ENCODE measurements at regions not wholly inside any gene's neighbourhood (a gene's known extent, or its start where the extent isn't known, plus 50 kb on each side); places are given as distances from the start of the nearest gene placed in this dataset.
"Not testable (repeated sequence)": the region's sequence is repeated elsewhere in the genome, so short reads cannot be mapped to it uniquely, and the experiment has no call there.

GRCh38 chr13:50228527-50228926 lies 213.3 kb downstream of the KCNRG start:
- no peak overlapping the region for H3K27ac ChIP-seq (ENCODE audit: low read depth, low read length)
- H3K4me1 ChIP-seq (ENCODE audit: control insufficient read depth, insufficient read depth, low read length) = peaks cover 8% of the 10 kb centered on the region; the same call in 1 of the 2 replicates
- no peak overlapping the region for H3K4me3 ChIP-seq (ENCODE audit: low read depth, low read length)
- H3K36me3 ChIP-seq (ENCODE audit: control insufficient read depth, insufficient read depth, low read length) = no peaks in the 10 kb centered on the region
- no peaks in the 10 kb centered on the region for H3K27me3 ChIP-seq (ENCODE audit: control insufficient read depth, insufficient read depth, low read length)
- H3K9ac ChIP-seq (ENCODE audit: low read depth, low read length) = no peak overlapping the region
- no peaks in the 10 kb centered on the region for H3K9me3 ChIP-seq (ENCODE audit: control insufficient read depth, insufficient read depth, low read length)

DNA sequence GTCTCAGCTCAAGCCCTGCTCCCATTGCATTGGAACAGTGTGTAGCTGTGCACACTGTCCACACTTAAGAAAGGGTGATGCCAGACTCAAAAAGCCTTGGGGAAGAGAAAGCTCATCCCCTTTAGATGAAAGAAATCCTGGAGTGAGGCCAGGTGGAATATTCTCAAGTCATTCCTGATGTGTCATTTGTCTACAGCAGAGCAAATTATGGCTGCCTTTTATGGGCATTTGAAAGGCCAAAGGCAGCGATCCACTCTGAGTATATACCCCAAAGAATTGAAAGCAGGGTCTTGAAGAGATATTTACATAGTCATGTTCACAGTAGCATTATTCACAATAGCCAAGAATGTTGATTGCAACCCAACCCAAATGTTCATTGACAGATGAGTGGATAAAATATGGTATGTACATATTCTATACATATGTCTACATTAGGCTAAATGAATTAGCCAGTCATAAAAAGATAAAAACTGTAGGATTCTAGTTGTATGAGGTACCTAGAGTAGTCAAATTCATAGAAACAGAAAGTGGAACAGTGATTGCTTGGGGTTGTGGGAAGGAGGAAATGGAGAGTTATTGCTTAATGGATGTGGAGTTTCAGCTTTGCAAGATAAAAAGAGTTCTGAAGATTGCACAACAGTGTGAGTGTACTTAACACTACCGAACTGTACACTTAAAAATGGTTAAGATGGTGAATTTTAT lies 214.9 kb downstream of the KCNRG start:
- Histone ChIP-seq H3K27me3 (ENCODE audit: control insufficient read depth, insufficient read depth, low read length) (no peaks in the 10 kb centered on the region), H3K4me1 (ENCODE audit: control insufficient read depth, insufficient read depth, low read length) (peaks cover 8% of the 10 kb centered on the region; the same call in 1 of the 2 replicates), H3K9me3 (ENCODE audit: control insufficient read depth, insufficient read depth, low read length) (no peaks in the 10 kb centered on the region), H3K36me3 (ENCODE audit: control insufficient read depth, insufficient read depth, low read length) (no peaks in the 10 kb centered on the region), H3K9ac (ENCODE audit: low read depth, low read length) (no peak overlapping the region), H3K4me3 (ENCODE audit: low read depth, low read length) (no peak overlapping the region), H3K27ac (ENCODE audit: low read depth, low read length) (no peak overlapping the region)

GRCh38 chr13:50230662-50230978 lies 215.4 kb downstream of the KCNRG start:
- Histone ChIP-seq H3K9ac (ENCODE audit: low read depth, low read length) (no peak overlapping the region), H3K27ac (ENCODE audit: low read depth, low read length) (no peak overlapping the region)

GRCh38 chr13:50233574-50233973 lies 218.3 kb downstream of the KCNRG start:
- H3K4me1 ChIP-seq (ENCODE audit: control insufficient read depth, insufficient read depth, low read length); H3K27ac ChIP-seq (ENCODE audit: low read depth, low read length); H3K4me3 ChIP-seq (ENCODE audit: low read depth, low read length); H3K36me3 ChIP-seq (ENCODE audit: control insufficient read depth, insufficient read depth, low read length); H3K9ac ChIP-seq (ENCODE audit: low read depth, low read length); H3K27me3 ChIP-seq (ENCODE audit: control insufficient read depth, insufficient read depth, low read length); H3K9me3 ChIP-seq (ENCODE audit: control insufficient read depth, insufficient read depth, low read length): not testable (repeated sequence)

More at GRCh38 chr13:50230662-50230978, 215.4 kb downstream of the KCNRG start:
- Histone ChIP-seq H3K36me3 (ENCODE audit: control insufficient read depth, insufficient read depth, low read length) (no peaks in the 10 kb centered on the region), H3K27me3 (ENCODE audit: control insufficient read depth, insufficient read depth, low read length) (no peaks in the 10 kb centered on the region), H3K4me1 (ENCODE audit: control insufficient read depth, insufficient read depth, low read length) (peaks cover 8% of the 10 kb centered on the region; the same call in 1 of the 2 replicates), H3K4me3 (ENCODE audit: low read depth, low read length) (no peak overlapping the region), H3K9me3 (ENCODE audit: control insufficient read depth, insufficient read depth, low read length) (no peaks in the 10 kb centered on the region)

GRCh38 chr13:50235604-50236342 lies 220.5 kb downstream of the KCNRG start:
- H3K36me3 ChIP-seq (ENCODE audit: control insufficient read depth, insufficient read depth, low read length) = no peaks in the 10 kb centered on the region
- H3K4me1 ChIP-seq (ENCODE audit: control insufficient read depth, insufficient read depth, low read length) = peaks cover 6% of the 10 kb centered on the region
- no peaks in the 10 kb centered on the region for H3K9me3 ChIP-seq (ENCODE audit: control insufficient read depth, insufficient read depth, low read length)
- no peak overlapping the region for H3K4me3 ChIP-seq (ENCODE audit: low read depth, low read length)
- no peaks in the 10 kb centered on the region for H3K27me3 ChIP-seq (ENCODE audit: control insufficient read depth, insufficient read depth, low read length)
- H3K27ac ChIP-seq (ENCODE audit: low read depth, low read length) = no peak overlapping the region
- no peak overlapping the region for H3K9ac ChIP-seq (ENCODE audit: low read depth, low read length)

DNA sequence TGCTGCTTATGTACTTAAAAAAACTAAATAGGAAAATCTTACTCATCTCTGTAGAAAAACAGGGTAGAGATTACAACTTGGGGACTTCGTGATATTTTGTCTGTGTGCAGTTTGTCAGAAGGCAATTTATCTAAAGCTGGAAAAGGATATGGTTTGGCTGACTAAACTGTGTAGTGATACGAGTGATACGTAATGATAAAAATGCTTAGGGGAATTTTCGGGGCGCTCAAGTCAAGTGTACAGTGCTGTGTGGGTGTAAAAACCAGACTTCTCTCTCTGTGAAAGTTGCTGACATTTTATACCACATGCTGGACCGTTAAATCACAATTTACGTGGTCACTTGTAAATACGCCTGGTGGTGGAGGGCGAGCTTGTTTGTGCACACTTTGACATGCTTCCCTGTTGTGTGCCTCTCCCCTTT lies 221.7 kb downstream of the KCNRG start:
- peaks cover 6% of the 10 kb centered on the region for H3K4me1 ChIP-seq (ENCODE audit: control insufficient read depth, insufficient read depth, low read length)
- H3K36me3 ChIP-seq (ENCODE audit: control insufficient read depth, insufficient read depth, low read length) = no peaks in the 10 kb centered on the region
- H3K9me3 ChIP-seq (ENCODE audit: control insufficient read depth, insufficient read depth, low read length) = no peaks in the 10 kb centered on the region
- no peaks in the 10 kb centered on the region for H3K27me3 ChIP-seq (ENCODE audit: control insufficient read depth, insufficient read depth, low read length)
- no peak overlapping the region for H3K9ac ChIP-seq (ENCODE audit: low read depth, low read length)
- no peak overlapping the region for H3K4me3 ChIP-seq (ENCODE audit: low read depth, low read length)
- no peak overlapping the region for H3K27ac ChIP-seq (ENCODE audit: low read depth, low read length)

GRCh38 chr13:50238922-50239321 lies 223.7 kb downstream of the KCNRG start:
- no peaks in the 10 kb centered on the region for H3K36me3 ChIP-seq (ENCODE audit: control insufficient read depth, insufficient read depth, low read length)
- H3K27ac ChIP-seq (ENCODE audit: low read depth, low read length) = no peak overlapping the region
- no peak overlapping the region for H3K4me3 ChIP-seq (ENCODE audit: low read depth, low read length)
- no peaks in the 10 kb centered on the region for H3K27me3 ChIP-seq (ENCODE audit: control insufficient read depth, insufficient read depth, low read length)
- peaks cover 6% of the 10 kb centered on the region for H3K4me1 ChIP-seq (ENCODE audit: control insufficient read depth, insufficient read depth, low read length)
- no peak overlapping the region for H3K9ac ChIP-seq (ENCODE audit: low read depth, low read length)
- H3K9me3 ChIP-seq (ENCODE audit: control insufficient read depth, insufficient read depth, low read length) = no peaks in the 10 kb centered on the region

DNA sequence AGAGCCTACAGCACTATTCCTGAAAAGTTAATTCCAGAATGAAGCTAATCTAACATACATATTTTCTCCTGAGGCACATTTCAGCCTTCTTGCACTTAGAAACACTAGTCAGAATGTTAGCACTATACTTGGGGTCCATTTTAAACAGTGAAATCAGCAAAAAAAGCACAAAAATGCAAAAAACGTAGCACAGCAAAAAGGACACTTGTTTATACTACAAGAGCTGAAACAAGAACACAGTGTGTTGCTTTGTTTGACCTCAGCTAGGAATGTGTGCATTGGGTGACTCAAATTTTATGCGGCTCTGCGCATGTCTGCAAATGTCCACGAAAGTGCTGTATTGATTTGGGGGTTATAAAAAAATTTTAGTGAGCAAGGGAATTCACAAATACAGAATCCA lies 226.2 kb downstream of the KCNRG start:
- H3K9ac ChIP-seq (ENCODE audit: low read depth, low read length) = no peak overlapping the region
- H3K4me3 ChIP-seq (ENCODE audit: low read depth, low read length) = no peak overlapping the region
- no peaks in the 10 kb centered on the region for H3K9me3 ChIP-seq (ENCODE audit: control insufficient read depth, insufficient read depth, low read length)
- no peaks in the 10 kb centered on the region for H3K4me1 ChIP-seq (ENCODE audit: control insufficient read depth, insufficient read depth, low read length)
- H3K27me3 ChIP-seq (ENCODE audit: control insufficient read depth, insufficient read depth, low read length) = no peaks in the 10 kb centered on the region
- no peak overlapping the region for H3K27ac ChIP-seq (ENCODE audit: low read depth, low read length)
- no peaks in the 10 kb centered on the region for H3K36me3 ChIP-seq (ENCODE audit: control insufficient read depth, insufficient read depth, low read length)

DNA sequence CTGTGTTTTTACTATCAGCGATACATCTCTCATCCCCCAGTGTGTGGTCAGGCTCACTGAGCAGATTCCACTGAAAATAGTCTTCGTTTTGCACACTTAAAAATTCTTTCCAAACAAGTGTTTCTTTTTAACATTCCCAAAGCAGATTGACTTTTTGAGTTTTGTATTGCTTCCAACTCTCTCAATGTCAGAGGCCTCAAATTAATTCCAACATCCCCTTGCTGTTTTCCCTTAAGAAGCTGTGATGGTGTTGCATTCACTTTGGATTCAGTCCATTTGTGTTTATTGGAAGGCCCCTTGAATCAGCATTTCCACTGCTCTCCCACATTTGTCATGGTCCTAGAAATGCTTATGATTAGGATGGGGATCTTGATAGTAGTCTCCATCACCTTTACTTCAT lies 228.7 kb downstream of the KCNRG start:
- Histone ChIP-seq H3K27me3 (ENCODE audit: control insufficient read depth, insufficient read depth, low read length) (no peaks in the 10 kb centered on the region), H3K4me3 (ENCODE audit: low read depth, low read length) (no peak overlapping the region), H3K36me3 (ENCODE audit: control insufficient read depth, insufficient read depth, low read length) (no peaks in the 10 kb centered on the region), H3K9ac (ENCODE audit: low read depth, low read length) (no peak overlapping the region), H3K9me3 (ENCODE audit: control insufficient read depth, insufficient read depth, low read length) (no peaks in the 10 kb centered on the region), H3K4me1 (ENCODE audit: control insufficient read depth, insufficient read depth, low read length) (0 out of 2 replicates have a peak, but pooled peaks cover 3% of the 10 kb centered on the region), H3K27ac (ENCODE audit: low read depth, low read length) (no peak overlapping the region)

DNA sequence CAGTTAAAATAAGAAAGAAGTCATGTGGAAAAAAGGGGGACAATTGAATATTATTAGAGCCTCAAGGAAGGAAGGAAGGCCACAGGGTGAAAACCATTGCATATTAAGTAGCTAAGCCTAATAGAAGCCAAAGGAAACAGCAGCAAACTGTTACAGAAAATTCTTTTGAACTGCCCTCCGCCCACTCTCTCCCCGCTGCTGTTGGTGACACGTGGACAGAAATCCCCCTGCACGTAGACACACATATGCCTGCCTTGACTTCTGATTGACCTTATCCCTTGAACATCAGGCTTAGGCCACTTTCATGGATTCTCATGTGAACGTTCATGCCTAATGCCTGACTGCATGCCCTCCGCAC lies 229.1 kb downstream of the KCNRG start:
- Histone ChIP-seq H3K27me3 (ENCODE audit: control insufficient read depth, insufficient read depth, low read length) (no peaks in the 10 kb centered on the region), H3K4me1 (ENCODE audit: control insufficient read depth, insufficient read depth, low read length) (peaks cover 5% of the 10 kb centered on the region; the same call in 1 of the 2 replicates), H3K9me3 (ENCODE audit: control insufficient read depth, insufficient read depth, low read length) (no peaks in the 10 kb centered on the region), H3K36me3 (ENCODE audit: control insufficient read depth, insufficient read depth, low read length) (no peaks in the 10 kb centered on the region), H3K4me3 (ENCODE audit: low read depth, low read length) (no peak overlapping the region), H3K27ac (ENCODE audit: low read depth, low read length) (no peak overlapping the region), H3K9ac (ENCODE audit: low read depth, low read length) (no peak overlapping the region)

DNA sequence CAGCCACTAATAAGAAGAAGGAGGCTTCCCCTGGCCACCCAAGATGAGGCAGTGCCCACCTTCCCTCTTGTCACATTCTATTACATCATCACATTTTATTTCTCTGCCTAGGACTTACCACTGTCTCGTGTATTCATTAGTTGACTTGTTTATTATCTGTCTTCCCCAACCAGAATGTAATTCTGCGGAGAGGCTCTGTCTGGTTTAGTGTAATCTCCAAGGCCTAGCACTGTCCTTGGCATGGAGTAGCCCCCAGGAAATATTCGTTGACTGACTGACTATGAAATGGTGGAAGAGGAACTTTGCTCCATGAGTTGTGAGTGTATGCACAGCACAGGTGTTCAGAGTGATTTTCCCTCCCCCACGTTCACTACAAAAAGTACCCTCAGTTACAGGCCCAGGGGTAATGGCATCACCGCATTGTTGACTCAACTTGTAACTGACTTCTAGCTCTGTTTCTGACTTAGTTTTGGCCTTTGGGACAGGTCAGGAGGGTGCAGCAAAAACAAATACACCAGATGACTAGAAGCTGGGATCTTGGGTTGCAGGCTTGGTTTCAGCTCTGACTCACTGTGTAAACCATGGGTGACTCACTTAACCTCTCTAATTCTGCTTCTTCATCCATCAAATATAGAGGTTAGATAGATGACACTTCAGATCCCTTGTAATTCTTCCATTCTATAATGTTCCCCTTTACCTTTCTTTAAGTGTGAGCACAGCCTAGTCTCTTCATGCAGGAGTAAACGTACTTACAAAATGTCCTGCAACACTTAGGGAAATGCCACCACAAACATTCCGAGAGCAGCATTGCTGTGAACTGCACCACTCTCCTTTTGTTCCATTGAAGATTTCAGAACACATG lies 229.7 kb downstream of the KCNRG start:
- no peak overlapping the region for H3K9ac ChIP-seq (ENCODE audit: low read depth, low read length)
- no peaks in the 10 kb centered on the region for H3K36me3 ChIP-seq (ENCODE audit: control insufficient read depth, insufficient read depth, low read length)
- no peaks in the 10 kb centered on the region for H3K9me3 ChIP-seq (ENCODE audit: control insufficient read depth, insufficient read depth, low read length)
- H3K4me3 ChIP-seq (ENCODE audit: low read depth, low read length) = no peak overlapping the region
- no peak overlapping the region for H3K27ac ChIP-seq (ENCODE audit: low read depth, low read length)
- no peaks in the 10 kb centered on the region for H3K27me3 ChIP-seq (ENCODE audit: control insufficient read depth, insufficient read depth, low read length)
- peaks cover 7% of the 10 kb centered on the region; the same call in 1 of the 2 replicates for H3K4me1 ChIP-seq (ENCODE audit: control insufficient read depth, insufficient read depth, low read length)

Data from HUES48 (cell line).